ENCODE measurements at regions not wholly inside any gene's neighbourhood (a gene's known extent, or its start where the extent isn't known, plus 50 kb on each side); places are given as distances from the start of the nearest gene placed in this dataset.
"Not testable (repeated sequence)": the region's sequence is repeated elsewhere in the genome, so short reads cannot be mapped to it uniquely, and the experiment has no call there.

GRCh38 chr9:25322142-25322541 lies 356.1 kb downstream of the TUSC1 start:
- peak; percentile 52 for TF ChIP-seq CTCF (IDR thresholded peaks at IDR 0.05; ENCODE audit: control insufficient read depth, extremely low read depth, insufficient read depth)
- no peak overlapping the region for H3K4me3 ChIP-seq (ENCODE audit: low read depth, low read length)
- no peak for DNase-seq (ENCODE audit: low read depth)

- DNase-seq (ENCODE audit: low read depth), result no peak
- no peak for TF ChIP-seq CTCF (IDR thresholded peaks at IDR 0.05; ENCODE audit: control insufficient read depth, extremely low read depth, insufficient read depth)
- H3K4me3 ChIP-seq (ENCODE audit: low read depth, low read length), result no peak overlapping the region
Measured at GRCh38 chr9:25310961-25311360, 367.3 kb downstream of the TUSC1 start.

- no peak for TF ChIP-seq CTCF (IDR thresholded peaks at IDR 0.05; ENCODE audit: control insufficient read depth, extremely low read depth, insufficient read depth)
- no peak overlapping the region for H3K4me3 ChIP-seq (ENCODE audit: low read depth, low read length)
- no peak for DNase-seq (ENCODE audit: low read depth)
Measured at GRCh38 chr9:25308549-25308948, 369.7 kb downstream of the TUSC1 start.

- TF ChIP-seq CTCF (IDR thresholded peaks at IDR 0.05; ENCODE audit: control insufficient read depth, extremely low read depth, insufficient read depth), result no peak
- no peak for DNase-seq (ENCODE audit: low read depth)
- no peak overlapping the region for H3K4me3 ChIP-seq (ENCODE audit: low read depth, low read length)
Measured at GRCh38 chr9:25302601-25303000, 375.6 kb downstream of the TUSC1 start.

GRCh38 chr9:25288195-25288594 lies 390.0 kb downstream of the TUSC1 start:
- not testable (repeated sequence) for H3K4me3 ChIP-seq (ENCODE audit: low read depth, low read length); DNase-seq (ENCODE audit: low read depth)

GRCh38 chr9:25284365-25284764 lies 393.9 kb downstream of the TUSC1 start:
- H3K4me3 ChIP-seq (ENCODE audit: low read depth, low read length), result no peak overlapping the region
- TF ChIP-seq CTCF (IDR thresholded peaks at IDR 0.05; ENCODE audit: control insufficient read depth, extremely low read depth, insufficient read depth), result no peak
- no peak for DNase-seq (ENCODE audit: low read depth)

- no peak overlapping the region for H3K4me3 ChIP-seq (ENCODE audit: low read depth, low read length)
- DNase-seq (ENCODE audit: low read depth), result no peak
- no peak for TF ChIP-seq CTCF (IDR thresholded peaks at IDR 0.05; ENCODE audit: control insufficient read depth, extremely low read depth, insufficient read depth)
Measured at GRCh38 chr9:25282946-25283345, 395.3 kb downstream of the TUSC1 start.

- DNase-seq (ENCODE audit: low read depth), result no peak
- TF ChIP-seq CTCF (IDR thresholded peaks at IDR 0.05; ENCODE audit: control insufficient read depth, extremely low read depth, insufficient read depth), result 0 out of 2 replicates have a peak, but pooled peaks have one; percentile 31
- H3K4me3 ChIP-seq (ENCODE audit: low read depth, low read length), result no peak overlapping the region
Measured at GRCh38 chr9:25261445-25261844, 416.8 kb downstream of the TUSC1 start.

All from LNCaP clone FGC (cell line).